Stimulated activated CD4-positive, alpha-beta T cell treated with anti-CD3 and anti-CD28 coated beads, Interleukin-12 subunit alpha, Interleukin-12 subunit beta, amount 100 ng/mL, for 48 hours (primary cell): ENCODE measurements at regions not wholly inside any gene's neighbourhood (a gene's known extent, or its start where the extent isn't known, plus 50 kb on each side); places are given as distances from the start of the nearest gene placed in this dataset.
"Not testable (repeated sequence)": the region's sequence is repeated elsewhere in the genome, so short reads cannot be mapped to it uniquely, and the experiment has no call there.

Experiments
- DNase-seq, 3 donors: peaks; one replicate each; pipeline ENCODE4 v3.0.0-alpha.2; 2020; ENCODE audit warnings: low read depth in 2 of 3, low spot score in 1 of 3

DNA sequence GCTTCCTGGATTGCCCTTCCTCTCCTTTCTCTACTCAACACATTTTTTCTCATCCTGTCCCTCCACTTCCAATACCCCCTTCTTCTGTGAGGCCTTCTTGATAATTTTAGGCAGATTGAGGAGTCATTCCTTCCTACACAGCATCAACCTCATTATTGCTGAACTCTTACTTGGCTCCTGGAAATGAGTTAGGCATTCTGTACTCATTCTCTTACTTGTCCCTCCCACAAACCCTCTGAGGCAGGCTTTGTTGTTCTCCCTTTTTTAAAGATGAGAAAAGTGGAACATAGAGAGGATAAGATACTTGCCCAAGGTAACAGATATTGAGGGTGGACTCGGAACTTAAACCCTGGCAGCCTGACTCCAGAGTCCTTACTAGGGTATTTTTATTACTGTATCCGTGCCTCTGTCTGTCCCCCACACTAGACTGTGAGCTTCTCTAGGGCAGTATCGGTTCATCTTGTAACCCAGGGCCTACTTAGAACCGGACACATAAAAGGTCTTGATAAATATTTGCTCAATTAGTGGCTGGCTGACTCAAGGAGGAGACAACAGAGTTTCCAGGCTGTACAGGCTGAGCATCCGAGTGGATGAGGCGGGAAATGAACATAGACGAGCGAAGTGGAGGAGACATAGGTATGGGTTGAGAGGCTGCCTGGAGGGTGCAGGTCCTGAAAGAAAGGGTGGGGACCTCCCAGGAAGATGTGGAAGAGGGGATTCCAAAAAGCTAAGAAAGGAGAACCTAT lies 148.7 kb upstream of the ATP2B2 start:
- DNase-seq = no peak

DNA sequence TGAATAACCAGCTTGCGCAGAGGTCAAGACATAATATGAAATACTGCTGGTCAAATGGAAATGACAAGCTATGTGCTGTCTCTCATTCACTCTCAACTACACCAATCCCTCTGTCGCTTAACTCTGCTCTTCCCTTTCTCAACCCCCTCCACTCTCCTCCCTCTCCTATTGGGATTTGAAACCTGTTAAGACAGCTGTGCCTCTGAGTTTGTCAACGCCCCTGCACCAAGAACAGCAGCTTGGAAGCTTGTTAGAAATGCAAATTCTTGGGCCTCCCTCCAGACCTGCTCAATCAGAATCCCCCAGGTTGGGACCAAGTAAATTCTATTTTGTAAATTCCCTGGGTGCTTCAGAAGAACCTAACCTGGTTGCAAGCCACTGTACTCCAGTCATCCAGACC lies 149.7 kb upstream of the ATP2B2 start:
- DNase-seq = no peak

DNA sequence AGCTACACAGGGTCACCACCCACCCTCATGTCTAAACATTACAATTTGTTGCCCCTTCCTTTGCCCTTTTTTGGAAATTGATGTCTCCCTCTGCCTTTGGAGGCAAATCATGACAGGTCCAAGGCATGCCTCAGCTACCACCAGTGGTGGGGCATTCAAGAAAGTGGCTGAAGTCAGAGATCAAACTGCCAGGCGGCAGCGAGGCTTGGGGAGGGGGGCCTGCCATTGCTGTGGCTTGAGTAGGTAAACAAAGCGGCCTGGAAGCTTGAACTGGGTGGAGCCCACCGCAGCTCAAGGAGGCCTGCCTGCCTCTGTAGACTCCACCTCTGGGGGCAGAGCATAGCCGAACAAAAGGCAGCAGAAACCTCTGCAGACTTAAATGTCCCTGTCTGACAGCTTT lies 152.0 kb upstream of the ATP2B2 start:
- not testable (repeated sequence) for DNase-seq

DNA sequence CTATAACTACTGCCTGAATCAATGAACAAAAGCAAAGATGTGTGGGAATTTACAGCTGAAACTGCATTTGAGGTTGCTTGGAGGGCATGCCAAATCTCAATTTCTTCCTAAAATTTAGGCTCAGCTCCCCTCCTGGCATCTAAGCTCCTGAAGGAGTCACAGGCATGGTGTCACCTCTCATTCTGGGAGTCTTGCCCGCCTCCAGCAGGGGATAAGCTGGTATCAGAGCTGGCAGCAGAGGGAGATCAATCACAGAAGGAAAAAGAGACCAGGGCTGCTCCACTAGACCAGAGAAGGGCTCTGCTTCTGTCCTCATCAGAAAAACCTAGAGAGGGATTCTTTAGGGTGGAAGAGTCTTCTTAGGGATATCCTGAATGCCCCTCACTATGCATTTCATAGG lies 150.4 kb upstream of the SLC6A11 start:
- DNase-seq = no peak

DNA sequence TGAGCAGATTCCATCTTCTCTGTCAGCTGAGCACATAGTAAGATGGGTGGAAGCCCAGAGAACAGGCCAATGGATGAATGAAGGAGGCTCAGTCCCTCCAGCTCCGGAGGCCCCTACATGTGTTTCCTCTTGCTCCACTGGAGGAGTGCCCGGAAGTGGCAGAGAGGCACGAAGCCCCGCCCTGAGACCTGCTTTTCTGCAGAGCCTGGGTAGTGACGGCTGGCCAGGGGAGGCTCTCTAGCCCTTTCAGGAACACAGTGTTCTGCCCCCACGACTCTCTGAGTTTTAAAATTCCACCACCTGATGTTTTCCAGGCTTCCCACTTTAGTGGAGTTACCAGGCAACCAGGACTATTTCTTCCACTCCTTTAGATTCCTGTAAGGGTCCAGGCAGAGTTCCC lies 149.4 kb upstream of the SLC6A11 start:
- no peak for DNase-seq

DNA sequence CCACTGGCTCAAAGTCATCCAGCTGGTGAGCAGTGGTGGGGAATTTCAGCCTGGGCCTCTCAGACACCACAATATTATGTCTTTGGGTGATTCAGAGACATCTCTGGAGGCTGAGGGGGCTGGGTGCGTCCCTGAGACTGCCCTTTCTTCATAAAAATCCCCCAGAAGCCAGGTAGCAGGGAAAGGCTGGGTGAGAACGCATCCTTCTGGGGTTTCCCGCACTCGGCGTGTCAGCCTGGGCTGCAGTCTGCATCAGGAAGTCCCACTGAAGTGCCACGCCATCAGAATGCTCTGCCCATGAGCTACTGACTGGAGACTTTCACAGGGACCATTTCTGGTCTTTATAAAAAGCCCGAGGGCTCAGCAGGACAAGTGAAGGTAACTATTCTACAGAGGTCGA lies 148.8 kb upstream of the SLC6A11 start:
- DNase-seq = no peak

DNA sequence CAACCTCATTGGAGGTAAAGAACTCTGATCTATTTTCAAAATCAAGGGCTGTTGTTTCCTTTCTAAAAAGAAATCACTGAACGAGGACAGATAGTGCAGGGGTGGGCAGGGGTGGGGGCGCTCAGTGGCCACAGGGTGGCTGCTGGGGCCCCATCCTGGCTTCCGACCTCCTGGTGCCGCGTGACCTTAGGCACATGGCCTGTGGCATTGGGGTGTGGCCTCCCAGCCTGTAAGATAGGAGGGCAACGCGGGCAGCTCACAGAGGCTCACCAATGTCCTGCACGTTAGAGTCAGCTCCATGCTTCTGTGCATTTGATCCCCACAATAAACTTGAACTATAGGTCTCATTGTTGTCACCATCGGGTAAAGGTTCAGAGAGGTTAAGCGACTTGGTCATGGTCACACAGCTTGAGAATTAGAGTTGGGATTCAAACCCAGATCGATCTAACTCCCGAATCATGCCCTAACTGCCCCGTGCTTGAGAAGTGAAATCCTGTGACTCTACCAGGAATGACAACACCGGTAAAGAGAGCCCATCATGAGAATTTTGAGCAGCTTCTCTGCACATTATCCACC lies 148.0 kb upstream of the SLC6A11 start:
- DNase-seq = no peak

DNA sequence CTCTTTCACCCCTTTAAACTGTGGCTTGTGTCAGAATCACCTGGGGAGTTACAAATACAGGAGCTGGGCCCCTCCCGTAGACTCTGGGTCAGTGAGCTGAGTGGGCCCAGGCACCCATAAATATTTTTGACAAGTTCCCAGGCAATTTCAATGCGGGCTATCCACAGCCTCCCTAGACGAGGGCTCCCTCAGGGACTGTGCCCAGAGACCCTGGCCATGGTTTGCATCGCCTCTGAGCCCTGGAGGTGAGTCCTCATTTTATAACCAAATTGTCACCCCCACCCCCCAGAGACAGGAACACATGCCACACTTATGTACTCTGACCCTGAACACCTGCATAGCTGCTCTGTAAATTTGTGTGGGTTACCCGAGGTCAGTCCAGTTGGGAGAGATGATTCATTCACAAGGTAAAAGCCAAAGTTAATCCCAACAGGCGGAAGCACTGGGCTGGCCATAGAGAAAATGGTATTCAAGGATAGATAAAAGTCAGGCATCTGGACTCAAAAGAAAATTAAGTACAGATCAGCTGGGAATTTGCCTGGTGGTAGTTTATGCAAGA lies 146.5 kb upstream of the SLC6A11 start:
- no peak for DNase-seq

DNA sequence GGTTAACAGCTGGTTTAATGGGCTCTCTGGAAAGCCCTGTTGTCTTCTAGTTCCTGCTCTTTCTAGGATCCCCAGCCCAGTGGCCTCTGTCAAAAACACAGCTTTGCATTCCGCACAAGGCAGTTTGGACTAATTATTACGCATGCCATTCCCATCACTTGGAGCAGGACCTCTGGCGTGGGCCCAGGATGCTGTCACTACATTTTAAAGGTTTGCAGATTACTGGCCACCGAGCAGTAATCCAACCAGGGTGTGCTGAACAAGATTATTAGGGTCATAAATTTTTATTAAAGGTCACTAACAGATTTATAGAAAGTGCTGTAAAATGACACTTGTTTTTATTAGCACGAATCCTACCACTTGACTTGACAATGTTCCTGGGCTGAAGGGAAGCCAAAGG lies 143.6 kb upstream of the SLC6A11 start:
- no peak for DNase-seq

DNA sequence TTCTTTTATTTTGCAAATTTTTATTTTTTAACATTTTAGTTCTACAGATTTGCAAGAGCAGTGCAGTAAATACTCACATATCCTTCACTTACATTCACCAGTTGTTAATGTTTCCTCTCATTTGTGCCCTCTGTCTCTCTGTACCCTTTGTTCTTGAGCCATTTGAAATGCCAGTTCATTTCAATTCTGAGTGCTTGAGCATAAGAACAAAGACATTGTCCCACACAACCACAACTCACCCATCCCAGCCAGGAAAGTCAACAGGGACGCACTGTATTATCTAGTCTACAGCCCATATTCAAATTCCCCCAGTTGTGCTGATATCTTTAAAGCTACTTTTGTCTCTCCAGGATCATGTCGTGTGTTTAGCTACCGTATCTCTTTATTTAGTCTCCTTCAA lies 141.4 kb upstream of the SLC6A11 start:
- DNase-seq = no peak

DNA sequence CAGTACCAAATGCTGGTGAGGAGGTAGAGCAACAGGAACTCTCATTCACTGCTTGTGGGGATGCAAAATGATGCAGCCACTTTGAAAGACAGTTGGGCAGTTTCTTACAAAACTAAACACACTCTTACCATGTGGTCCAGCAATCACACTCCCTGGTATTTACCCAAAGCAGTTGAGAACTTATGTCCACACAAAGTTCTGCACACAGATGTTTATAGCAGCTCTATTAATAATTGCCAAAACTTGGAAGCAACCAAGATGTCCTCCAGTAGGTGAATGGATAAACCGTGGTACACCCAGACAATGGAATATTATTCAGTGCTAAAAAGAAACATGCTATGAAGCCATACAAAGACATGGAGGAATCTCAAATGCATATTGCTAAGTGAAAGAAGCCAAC lies 139.1 kb upstream of the SLC6A11 start:
- no peak for DNase-seq

DNA sequence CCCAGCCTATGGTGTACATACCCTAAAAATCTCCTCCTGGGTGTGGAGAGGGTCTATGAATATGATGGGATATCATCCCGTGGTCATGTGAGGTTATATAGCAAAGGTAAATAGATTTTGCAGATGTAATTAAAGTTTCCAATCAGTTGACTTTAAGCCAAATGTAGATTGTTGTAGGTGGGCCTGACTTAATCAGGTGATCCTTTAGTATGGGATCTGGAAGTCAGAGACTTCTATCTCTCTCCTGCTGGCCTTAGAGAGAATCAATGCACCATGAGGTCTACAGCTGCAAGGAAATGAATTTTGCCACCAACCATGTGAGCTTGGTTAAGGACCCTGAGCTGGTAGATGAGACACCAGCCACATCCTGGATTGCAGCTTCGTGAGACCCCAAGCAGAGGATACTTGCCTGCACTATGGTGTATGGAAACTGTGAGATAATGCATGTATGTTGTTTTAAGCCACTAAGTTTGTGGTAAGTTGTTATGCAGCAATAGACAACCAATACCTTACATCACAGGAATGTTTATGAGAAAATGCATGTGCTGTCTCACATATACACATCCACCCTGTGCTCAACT lies 137.1 kb upstream of the SLC6A11 start:
- no peak for DNase-seq

DNA sequence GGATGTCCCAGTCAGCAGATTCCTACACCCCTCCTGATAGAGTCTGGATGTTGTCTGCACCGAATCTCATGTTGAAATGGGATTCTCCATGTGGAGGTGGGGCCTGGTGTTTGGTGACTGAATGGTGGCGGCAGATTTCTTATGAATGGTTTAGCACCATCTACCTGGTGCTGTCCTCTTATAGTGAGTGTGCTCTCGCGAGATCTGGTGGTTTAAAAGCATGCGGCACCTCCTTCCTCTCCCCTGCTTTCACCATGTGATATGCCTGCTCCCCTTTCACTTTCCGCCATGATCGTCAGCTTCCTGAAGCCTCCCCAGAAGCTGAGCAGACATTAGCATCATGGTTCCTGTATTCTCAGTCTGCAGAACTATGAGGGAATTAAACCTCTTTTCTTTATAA lies 135.2 kb upstream of the SLC6A11 start:
- no peak for DNase-seq

DNA sequence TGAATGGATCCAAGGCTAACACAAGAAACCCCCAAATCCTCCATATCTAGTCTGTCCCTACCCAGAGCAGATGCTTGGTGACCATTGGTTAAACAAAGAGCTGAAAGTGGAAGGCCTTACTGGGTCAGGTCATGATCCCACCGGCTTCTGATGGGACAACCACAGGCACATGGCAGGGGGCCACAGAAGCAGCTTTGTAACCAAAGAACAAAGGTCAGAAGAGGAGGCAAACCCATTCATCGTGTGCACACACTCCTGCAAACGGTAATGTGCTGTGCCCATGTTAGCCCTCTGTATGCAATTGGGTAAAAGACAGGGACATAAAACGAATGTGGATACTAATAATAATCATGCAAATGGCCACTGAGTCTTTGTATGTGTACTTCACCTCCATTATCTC lies 133.3 kb upstream of the SLC6A11 start:
- DNase-seq = no peak

DNA sequence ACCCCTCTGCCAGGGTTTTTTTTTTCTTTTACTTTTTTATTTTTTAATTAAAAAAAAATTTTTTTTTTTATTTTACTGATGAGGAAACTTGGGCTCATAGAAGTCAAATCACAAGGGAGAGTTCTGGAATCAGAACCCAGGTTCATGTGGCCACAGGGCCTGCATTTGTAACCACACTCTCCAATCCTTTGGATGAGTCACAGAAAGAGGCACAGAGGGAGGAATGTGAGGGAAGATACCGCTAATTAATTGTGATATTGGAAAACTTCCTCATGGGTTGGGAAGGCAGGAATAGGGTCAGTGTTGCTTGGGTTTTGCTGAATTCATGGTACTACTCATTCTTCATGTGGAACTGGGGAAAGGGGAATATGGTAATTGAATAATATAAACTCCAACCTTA lies 132.9 kb upstream of the SLC6A11 start:
- no peak for DNase-seq

DNA sequence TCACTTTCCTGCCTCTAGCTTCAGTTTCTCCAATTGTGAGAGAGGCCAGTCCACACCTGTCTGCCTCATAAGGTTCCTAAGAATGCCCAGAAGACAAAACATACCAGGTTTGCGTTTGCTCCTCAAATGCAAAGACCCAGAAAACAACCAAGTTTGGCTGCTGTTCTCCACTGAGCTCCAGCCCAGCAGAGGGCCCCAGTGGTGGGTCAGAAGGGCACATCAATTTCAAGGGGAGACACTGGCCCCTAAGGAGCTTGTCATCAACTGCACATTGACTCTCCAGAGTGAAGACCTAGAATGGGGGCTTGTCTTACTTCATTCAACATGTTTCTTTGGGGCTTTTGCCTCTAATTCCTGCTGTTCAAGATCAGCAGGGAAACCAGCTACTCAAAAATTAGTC lies 127.9 kb upstream of the SLC6A11 start:
- no peak for DNase-seq

DNA sequence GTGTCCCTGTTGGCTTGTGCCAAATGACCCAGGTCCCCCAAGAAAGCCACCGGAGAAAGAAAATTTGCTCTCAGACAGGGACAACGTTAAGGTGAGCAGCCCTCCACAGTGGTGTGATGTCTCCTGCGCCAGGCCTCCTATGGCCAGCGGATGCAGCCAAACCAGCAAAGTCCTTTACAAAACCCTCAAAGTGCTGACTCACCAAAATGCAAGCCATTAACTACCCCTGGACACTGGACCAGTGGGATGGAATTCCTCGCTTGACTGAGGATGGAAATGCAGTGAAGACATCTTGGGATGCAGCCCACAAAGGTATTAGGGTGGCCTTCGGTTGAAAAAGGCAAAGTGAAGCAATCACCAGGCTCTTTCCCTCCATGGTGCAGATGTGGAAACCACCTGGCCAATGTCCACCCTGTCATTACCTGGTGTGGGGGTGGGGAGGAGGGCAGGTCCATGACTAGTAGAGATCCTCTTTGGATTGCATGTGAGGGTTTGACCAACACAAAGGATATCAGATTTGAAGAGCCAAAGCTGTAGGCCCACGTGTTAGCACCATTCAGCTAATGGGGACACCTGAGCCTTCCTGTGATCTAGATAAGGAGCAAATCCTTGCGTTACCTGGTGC lies 127.4 kb upstream of the SLC6A11 start:
- DNase-seq = no peak

DNA sequence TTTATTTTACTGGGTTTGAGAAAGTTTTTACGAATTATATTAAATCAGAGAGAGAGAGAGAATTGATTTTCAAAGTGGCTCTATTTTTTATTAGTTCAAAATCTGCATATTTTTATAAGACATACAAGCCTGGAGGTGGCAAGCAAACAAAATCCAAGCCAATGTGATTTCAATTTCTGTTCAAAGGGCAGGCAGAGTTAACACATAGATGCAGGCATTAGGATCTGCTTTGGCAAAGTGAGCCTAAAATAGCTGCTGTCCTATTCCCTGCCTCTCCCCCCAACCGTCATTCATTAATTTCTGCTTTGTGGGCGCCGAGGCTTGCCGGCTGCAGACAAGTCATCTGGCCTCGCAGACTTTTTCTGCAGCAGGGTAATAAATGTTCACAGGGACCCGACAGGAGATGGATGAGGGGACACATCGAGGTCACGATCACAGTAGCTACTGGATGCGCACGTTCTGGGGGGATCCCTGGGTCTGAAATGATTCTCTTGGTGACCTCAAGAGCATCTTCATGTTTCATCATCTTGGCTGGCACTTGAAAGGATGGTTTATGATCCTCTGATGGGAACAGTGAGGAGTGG lies 123.9 kb upstream of the SLC6A11 start:
- DNase-seq = no peak

DNA sequence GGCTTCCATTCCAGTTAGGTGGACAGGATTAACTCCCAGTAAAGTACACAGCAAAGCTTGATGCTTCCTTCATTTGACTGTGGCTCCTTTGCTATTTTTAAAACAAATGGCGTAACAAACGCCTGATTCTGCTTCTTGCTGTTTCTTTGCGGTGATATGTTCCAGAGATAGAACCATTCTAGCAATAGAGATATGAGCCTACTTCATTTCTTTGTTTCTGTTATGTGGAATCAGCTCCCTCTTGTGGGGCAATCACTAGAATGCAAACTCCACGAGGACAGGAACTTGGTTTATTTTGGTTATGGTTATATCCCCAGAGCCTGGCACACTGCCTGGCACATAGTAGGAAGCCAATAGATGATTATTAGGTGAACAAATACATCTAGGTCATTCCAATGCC lies 122.6 kb upstream of the SLC6A11 start:
- DNase-seq = no peak

DNA sequence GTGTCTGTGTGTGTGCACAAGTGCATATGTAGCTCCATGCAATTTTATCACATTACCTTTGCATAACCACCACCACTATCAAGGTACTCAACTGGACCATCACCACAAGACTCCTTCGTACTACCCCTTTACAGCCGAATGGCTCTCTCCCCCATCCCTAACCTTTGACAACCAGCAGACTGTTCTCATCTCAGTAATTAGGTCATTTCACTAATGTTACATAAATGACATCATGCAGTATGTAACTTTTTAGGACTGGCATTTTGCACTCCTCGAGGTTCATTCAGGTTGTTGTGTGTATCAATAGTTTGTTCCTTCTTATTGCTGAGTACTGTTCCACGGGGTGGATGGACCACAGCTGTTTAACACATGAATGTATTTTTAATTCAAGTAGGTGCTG lies 121.8 kb upstream of the SLC6A11 start:
- DNase-seq = no peak

DNA sequence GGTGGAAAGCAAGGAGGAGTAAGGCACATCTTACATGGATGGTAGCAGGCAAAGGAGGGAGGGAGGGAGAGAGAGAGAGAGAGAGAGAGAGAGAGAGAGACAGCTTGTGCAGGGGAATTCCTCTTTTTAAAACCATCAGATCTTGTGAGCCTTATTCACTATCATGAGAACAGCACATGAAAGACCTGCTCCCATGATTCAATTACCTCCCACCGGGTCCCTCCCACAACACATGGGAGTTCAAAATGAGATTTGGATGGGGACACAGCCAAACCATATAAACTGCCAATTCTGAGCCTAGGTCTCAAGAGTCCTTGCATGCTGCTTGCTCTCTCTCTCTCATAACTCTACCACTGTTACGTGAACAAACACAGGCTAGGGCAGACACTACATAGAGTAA lies 120.8 kb upstream of the SLC6A11 start:
- not testable (repeated sequence) for DNase-seq
